LNCaP clone FGC (cell line): ENCODE measurements at regions not wholly inside any gene's neighbourhood (a gene's known extent, or its start where the extent isn't known, plus 50 kb on each side); places are given as distances from the start of the nearest gene placed in this dataset.

Experiments
- DNase-seq: peaks from one replicate; pipeline ENCODE4 v3.0.0-alpha.2; 2011; ENCODE audit warnings: low read depth
- H3K4me3 ChIP-seq: 2 replicates; pipeline ENCODE4 v1.5.1; 2011; ENCODE audit warnings: mild to moderate bottlenecking, low read depth, low read length, control low read depth
- TF ChIP-seq, protein P1 (sequence below): IDR thresholded peaks from 2 replicates; pipeline ENCODE4 v1.5.1; 2012; ENCODE audit warnings: mild to moderate bottlenecking; ENCODE audit not compliant: control insufficient read depth, insufficient read depth; ENCODE audit errors: extremely low read depth

DNA sequence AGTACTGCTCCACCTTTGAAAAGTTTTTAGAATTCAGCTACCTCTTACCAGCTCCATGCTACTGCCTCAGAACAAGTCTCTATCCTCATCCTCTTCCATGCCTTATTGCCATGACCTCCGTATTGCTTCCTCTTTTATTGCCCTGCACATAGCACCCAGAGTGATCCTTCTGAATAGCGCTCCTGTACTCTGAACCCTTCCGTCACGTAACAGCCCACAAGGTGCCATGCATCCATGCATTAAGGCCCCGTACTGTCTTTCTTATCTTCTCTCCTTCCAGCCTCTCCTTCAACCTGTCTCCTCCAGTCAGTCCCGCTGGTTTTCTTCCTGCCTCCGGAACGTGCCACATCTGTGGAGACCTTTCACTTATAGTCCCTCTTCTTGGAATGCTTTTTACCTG lies 273.3 kb upstream of the SEMA6A start:
- no peak overlapping the region for H3K4me3 ChIP-seq
- TF ChIP-seq, protein P1, sequence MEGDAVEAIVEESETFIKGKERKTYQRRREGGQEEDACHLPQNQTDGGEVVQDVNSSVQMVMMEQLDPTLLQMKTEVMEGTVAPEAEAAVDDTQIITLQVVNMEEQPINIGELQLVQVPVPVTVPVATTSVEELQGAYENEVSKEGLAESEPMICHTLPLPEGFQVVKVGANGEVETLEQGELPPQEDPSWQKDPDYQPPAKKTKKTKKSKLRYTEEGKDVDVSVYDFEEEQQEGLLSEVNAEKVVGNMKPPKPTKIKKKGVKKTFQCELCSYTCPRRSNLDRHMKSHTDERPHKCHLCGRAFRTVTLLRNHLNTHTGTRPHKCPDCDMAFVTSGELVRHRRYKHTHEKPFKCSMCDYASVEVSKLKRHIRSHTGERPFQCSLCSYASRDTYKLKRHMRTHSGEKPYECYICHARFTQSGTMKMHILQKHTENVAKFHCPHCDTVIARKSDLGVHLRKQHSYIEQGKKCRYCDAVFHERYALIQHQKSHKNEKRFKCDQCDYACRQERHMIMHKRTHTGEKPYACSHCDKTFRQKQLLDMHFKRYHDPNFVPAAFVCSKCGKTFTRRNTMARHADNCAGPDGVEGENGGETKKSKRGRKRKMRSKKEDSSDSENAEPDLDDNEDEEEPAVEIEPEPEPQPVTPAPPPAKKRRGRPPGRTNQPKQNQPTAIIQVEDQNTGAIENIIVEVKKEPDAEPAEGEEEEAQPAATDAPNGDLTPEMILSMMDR, result no peak
- no peak for DNase-seq

DNA sequence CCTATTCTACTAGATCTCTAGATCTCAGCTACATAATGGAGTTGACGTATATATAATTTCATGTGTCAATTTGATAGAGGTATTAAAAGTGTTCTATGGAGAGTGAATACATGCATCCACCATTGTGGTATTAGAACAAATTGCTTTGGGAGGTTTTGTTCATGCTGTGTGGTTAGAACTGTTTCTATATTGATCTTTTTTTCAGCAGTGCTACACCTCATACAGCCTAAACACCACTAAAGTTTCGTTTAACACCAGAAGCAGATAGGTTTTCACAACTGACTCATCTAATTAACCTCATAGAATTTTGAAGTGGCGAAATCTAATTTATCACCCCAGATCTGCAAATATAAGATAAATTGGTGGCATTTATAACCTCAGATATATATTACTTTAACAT lies 269.4 kb upstream of the SEMA6A start:
- DNase-seq, result no peak
- H3K4me3 ChIP-seq, result no peak overlapping the region
- TF ChIP-seq, protein P1, result no peak

DNA sequence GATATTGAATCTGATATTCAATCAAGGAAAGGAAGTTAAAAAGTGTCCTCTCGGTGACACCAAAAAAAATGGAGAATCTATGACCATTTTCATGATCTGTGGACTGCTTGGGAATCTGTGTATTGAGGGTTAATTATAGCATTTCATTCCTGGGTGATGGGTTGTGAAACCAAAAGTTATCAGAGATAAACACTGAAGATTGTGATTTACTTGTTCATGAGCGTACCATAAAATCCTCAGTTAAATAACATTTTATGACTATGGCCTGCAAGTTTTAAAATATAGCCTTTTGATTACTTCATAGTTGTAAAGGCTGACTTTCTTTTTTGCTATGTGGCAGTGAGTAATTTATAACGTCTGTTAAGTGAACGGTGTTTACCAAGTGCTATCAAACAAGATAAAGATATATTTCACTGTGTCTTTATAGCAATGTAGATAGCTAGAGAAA lies 267.9 kb upstream of the SEMA6A start:
- TF ChIP-seq, protein P1, result no peak
- H3K4me3 ChIP-seq, result no peak overlapping the region
- no peak for DNase-seq

DNA sequence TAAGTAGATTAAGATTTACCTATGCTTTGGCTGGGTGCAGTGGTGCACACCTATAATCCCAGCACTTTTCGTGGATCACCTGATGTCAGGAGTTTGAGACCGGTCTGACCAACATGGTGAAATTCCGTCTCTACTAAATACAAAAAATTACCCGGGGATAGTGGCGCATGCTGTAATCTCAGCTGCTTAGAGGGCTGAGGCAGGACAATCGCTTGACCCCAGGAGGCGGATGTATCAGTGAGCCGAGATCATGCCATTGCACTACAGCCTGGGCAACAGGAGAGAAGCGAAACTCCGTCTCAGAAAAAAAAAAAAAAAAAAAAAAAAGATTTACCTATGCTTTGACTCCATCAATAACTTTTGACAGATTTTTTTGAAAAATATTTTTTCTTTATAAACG lies 267.1 kb upstream of the SEMA6A start:
- TF ChIP-seq, protein P1, result no peak
- H3K4me3 ChIP-seq, result no peak overlapping the region
- DNase-seq, result no peak

DNA sequence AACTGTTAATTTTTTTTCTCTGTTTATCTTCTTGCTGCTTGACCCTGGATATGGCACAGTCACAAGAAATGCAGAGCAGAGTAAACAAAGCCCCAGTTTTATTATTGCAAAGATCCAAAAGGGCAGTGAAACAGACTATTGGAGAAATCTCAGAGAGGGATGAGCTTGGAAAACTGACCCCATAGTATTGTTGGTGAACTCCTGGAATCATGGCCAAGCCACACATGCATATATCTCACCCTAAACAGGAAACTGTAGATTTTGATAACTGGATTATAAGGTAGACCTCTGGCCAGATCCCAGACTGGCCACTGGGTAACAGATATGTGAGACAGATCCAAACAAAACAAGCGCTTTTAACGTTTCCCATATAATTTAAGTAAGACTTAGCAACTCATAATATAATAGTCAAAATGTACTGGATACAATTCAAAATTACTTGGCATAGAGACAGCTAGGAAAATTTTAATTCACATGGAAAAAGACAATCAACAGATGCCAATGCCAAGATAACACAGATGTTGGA lies 263.5 kb upstream of the SEMA6A start:
- no peak overlapping the region for H3K4me3 ChIP-seq
- DNase-seq, result peak; percentile 62
- TF ChIP-seq, protein P1, result no peak

DNA sequence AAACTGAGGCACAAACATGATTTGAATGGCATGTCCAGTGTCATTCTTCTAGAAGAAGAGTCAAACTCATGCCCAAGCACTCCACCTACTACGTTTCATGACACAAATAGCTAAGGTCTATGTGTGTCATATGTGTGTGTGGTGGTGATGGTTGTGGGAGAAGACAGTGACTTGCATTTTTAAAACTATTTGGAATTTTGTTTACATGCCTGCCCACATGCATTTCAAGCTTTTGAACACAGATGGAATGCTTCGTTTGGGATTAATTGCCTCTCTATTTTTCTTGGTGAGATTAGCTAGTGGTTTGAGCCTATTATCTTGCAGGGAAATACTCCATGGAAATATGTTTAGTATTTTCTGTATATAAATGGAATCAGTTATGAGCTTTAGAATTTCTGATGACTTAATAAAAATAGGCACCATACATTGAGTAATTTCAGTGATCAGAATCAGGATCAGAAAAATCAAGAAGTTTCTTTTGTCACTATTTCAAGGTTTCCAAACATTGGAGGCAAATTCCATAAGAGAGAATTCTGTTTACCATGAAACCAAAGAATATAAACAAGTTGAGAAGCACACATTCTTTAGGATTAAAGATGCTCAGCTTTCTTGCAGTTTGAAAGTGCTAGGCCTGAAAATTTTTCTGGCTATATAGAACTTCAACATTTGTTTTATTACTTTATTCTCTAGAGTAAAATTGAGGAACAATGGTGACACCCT lies 260.3 kb upstream of the SEMA6A start:
- TF ChIP-seq, protein P1, result no peak
- DNase-seq, result no peak
- H3K4me3 ChIP-seq, result no peak overlapping the region

DNA sequence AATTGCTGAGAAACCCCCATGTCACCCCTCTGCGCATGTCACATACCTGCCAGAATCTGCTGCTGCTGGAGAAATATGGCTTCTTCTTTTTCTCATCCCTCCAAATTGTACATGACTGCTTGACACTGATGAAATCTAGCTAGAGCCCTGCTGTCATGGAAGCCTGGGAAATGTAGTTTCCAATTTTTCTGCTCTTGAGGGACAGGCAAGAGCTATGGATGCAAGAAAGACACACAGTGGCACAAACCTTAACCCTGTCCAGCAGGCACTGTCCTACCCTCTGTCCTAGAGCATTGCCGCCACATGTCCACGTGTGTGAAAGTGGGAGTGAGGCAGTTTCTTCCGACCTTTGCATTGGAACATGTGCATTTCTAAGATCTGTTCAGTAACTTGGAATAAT lies 255.5 kb upstream of the SEMA6A start:
- TF ChIP-seq, protein P1, result no peak
- no peak for DNase-seq
- no peak overlapping the region for H3K4me3 ChIP-seq
